Parathyroid adenoma (tissue), 2 donors: ENCODE measurements at regions not wholly inside any gene's neighbourhood (a gene's known extent, or its start where the extent isn't known, plus 50 kb on each side); places are given as distances from the start of the nearest gene placed in this dataset.

Experiments used
- H2AFZ ChIP-seq: fragments of 300-600 bp; sonication (generic); one replicate; pipeline ENCODE4 v1.7.0; 2017; ENCODE audit warnings: antibody characterized with exemption, mild to moderate bottlenecking
- H3K27ac ChIP-seq: fragments of 300-600 bp; sonication (generic); one replicate; pipeline ENCODE4 v1.7.0; 2017
- H3K27me3 ChIP-seq: fragments of 300-600 bp; sonication (generic); one replicate; pipeline ENCODE4 v1.7.0; 2017; ENCODE audit warnings: low read length; ENCODE audit not compliant: control insufficient read depth, insufficient read depth
- H3K36me3 ChIP-seq: fragments of 300-600 bp; sonication (generic); one replicate; pipeline ENCODE4 v1.7.0; 2017; ENCODE audit warnings: low read length; ENCODE audit not compliant: control insufficient read depth, insufficient read depth
- H3K4me1 ChIP-seq: fragments of 300-600 bp; sonication (generic); one replicate; pipeline ENCODE4 v1.7.0; 2017; ENCODE audit warnings: control low read depth
- H3K4me2 ChIP-seq: fragments of 300-600 bp; sonication (generic); one replicate; pipeline ENCODE4 v1.7.0; 2017; ENCODE audit warnings: low read length
- H3K4me3 ChIP-seq: fragments of 300-600 bp; sonication (generic); one replicate; pipeline ENCODE4 v1.7.0; 2017; ENCODE audit warnings: low read depth, low read length
- H3K79me2 ChIP-seq: fragments of 300-600 bp; sonication (generic); one replicate; pipeline ENCODE4 v1.7.0; 2017; ENCODE audit warnings: control low read depth
- H3K9ac ChIP-seq: fragments of 300-600 bp; sonication (generic); one replicate; pipeline ENCODE4 v1.7.0; 2017; ENCODE audit warnings: mild to moderate bottlenecking
- H3K9me3 ChIP-seq: fragments of 300-600 bp; sonication (generic); one replicate; pipeline ENCODE4 v1.7.0; 2017; ENCODE audit warnings: low read length; ENCODE audit not compliant: control insufficient read depth
- CTCF ChIP-seq: fragments of 300-600 bp; sonication (generic); IDR thresholded peaks from one replicate; pipeline ENCODE4 v1.7.0; 2017; ENCODE audit warnings: antibody characterized with exemption, mild to moderate bottlenecking
- donor health status: primary hyperparathyroidism.

- H3K27ac ChIP-seq: no peak overlapping the region
- H3K79me2 ChIP-seq: no peaks in the 10 kb centered on the region
- H2AFZ ChIP-seq: no peak overlapping the region
- H3K4me1 ChIP-seq: no peaks in the 10 kb centered on the region
- no peaks in the 10 kb centered on the region for H3K27me3 ChIP-seq
- no peaks in the 10 kb centered on the region for H3K9me3 ChIP-seq
- no peaks in the 10 kb centered on the region for H3K36me3 ChIP-seq
- H3K4me3 ChIP-seq: no peak overlapping the region
- no peak overlapping the region for H3K4me2 ChIP-seq
- TF ChIP-seq CTCF: no peak
- H3K9ac ChIP-seq: no peak overlapping the region
These were observed 752.1 kb downstream of the DTWD2 start for GRCh38 chr5:118236108-118236849.

- Histone ChIP-seq H3K79me2 (no peaks in the 10 kb centered on the region), H3K4me2 (no peak overlapping the region), H3K27me3 (no peaks in the 10 kb centered on the region), H3K9ac (no peak overlapping the region), H3K36me3 (no peaks in the 10 kb centered on the region), H3K27ac (no peak overlapping the region), H3K9me3 (no peaks in the 10 kb centered on the region), H2AFZ (no peak overlapping the region), H3K4me3 (no peak overlapping the region), H3K4me1 (no peaks in the 10 kb centered on the region)
- TF ChIP-seq CTCF: no peak
These were observed 754.7 kb downstream of the DTWD2 start for GRCh38 chr5:118233606-118234005.

GRCh38 chr5:118228489-118228888, 759.9 kb downstream of the DTWD2 start:
- Histone ChIP-seq H3K79me2 (no peaks in the 10 kb centered on the region), H3K36me3 (no peaks in the 10 kb centered on the region), H3K9me3 (no peaks in the 10 kb centered on the region), H3K4me2 (no peak overlapping the region), H3K27ac (no peak overlapping the region), H3K4me1 (no peaks in the 10 kb centered on the region), H3K4me3 (no peak overlapping the region), H2AFZ (no peak overlapping the region), H3K9ac (no peak overlapping the region), H3K27me3 (no peaks in the 10 kb centered on the region)
- no peak for TF ChIP-seq CTCF

GRCh38 chr5:118224546-118224945, 763.8 kb downstream of the DTWD2 start:
- Histone ChIP-seq H3K4me3 (no peak overlapping the region), H3K4me1 (no peaks in the 10 kb centered on the region), H3K79me2 (no peaks in the 10 kb centered on the region), H3K27ac (no peak overlapping the region), H2AFZ (no peak overlapping the region), H3K9ac (no peak overlapping the region), H3K27me3 (no peaks in the 10 kb centered on the region), H3K9me3 (no peaks in the 10 kb centered on the region), H3K4me2 (no peak overlapping the region), H3K36me3 (no peaks in the 10 kb centered on the region)
- TF ChIP-seq CTCF: no peak

GRCh38 chr5:118220556-118221195, 767.7 kb downstream of the DTWD2 start:
- no peak overlapping the region for H3K4me2 ChIP-seq
- H3K4me3 ChIP-seq: no peak overlapping the region
- H3K79me2 ChIP-seq: no peaks in the 10 kb centered on the region
- H3K9ac ChIP-seq: no peak overlapping the region
- no peaks in the 10 kb centered on the region for H3K4me1 ChIP-seq
- H3K9me3 ChIP-seq: no peaks in the 10 kb centered on the region
- H3K36me3 ChIP-seq: no peaks in the 10 kb centered on the region
- H3K27ac ChIP-seq: no peak overlapping the region
- TF ChIP-seq CTCF: no peak
- H2AFZ ChIP-seq: no peak overlapping the region
- H3K27me3 ChIP-seq: no peaks in the 10 kb centered on the region
